GM12892 (cell line): ENCODE measurements at regions not wholly inside any gene's neighbourhood (a gene's known extent, or its start where the extent isn't known, plus 50 kb on each side); places are given as distances from the start of the nearest gene placed in this dataset.

Experiments
- POLR2A ChIP-seq: IDR thresholded peaks from 2 replicates; pipeline ENCODE4 v1.6.1; 2011; ENCODE audit warnings: low read depth, low read length, control low read depth
- POLR2AphosphoS5 ChIP-seq: IDR thresholded peaks from 2 replicates; pipeline ENCODE4 v1.6.1; 2011; ENCODE audit warnings: low read depth, low read length, control low read depth
- TAF1 ChIP-seq: IDR thresholded peaks from 2 replicates; pipeline ENCODE4 v1.6.1; 2011; ENCODE audit warnings: low read depth, mild to moderate bottlenecking, control low read depth, low read length, borderline replicate concordance

DNA sequence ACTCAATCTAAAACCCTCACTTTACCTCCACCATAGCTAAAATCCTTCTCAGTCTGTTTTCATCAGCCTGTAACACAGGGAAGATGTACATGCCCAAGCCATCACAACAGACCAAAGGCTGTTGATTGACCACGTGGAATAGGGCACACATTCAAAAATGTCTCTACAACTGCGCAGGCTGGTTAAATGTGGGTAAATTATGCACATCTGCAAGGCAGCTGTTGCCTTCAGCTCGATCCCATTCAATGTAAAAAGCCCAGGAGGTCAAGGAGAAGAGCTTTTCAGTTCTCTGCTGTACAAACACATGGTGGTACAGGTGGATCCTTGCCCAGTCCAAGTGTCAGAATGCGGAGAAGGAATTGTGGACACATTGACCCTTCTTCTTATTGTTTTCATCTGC, 354.0 kb downstream of the FLRT2 start:
- TF ChIP-seq POLR2AphosphoS5: no peak
- TF ChIP-seq POLR2A: no peak
- TF ChIP-seq TAF1: no peak
